MM.1S (cell line): ENCODE measurements at regions not wholly inside any gene's neighbourhood (a gene's known extent, or its start where the extent isn't known, plus 50 kb on each side); places are given as distances from the start of the nearest gene placed in this dataset.

Source experiments
- DNase-seq: peaks from one replicate; pipeline ENCODE4 v3.0.0-alpha.2; 2015
- H2AFZ ChIP-seq: fragments of 300-600 bp; sonication (generic); 2 replicates; pipeline ENCODE4 v1.6.0; 2016; ENCODE audit warnings: antibody characterized with exemption, low read length
- H3F3A ChIP-seq: fragments of 300-600 bp; sonication (generic); 2 replicates; pipeline ENCODE4 v1.6.1; 2016; ENCODE audit warnings: mild to moderate bottlenecking, antibody characterized with exemption, low read length, moderate library complexity, mixed read lengths; ENCODE audit not compliant: insufficient read depth
- H3K27ac ChIP-seq: fragments of 300-600 bp; sonication (generic); 2 replicates; pipeline ENCODE4 v1.5.1; 2016; ENCODE audit warnings: mild to moderate bottlenecking, low read length
- H3K27me3 ChIP-seq: fragments of 300-600 bp; sonication (generic); replicated peaks from 2 replicates; pipeline ENCODE4 v1.6.0; 2016; ENCODE audit warnings: low read length; ENCODE audit not compliant: insufficient read depth
- H3K36me3 ChIP-seq: fragments of 300-600 bp; sonication (generic); replicated peaks from 2 replicates; pipeline ENCODE4 v1.6.1; 2016; ENCODE audit warnings: mild to moderate bottlenecking, low read length, mixed read lengths; ENCODE audit not compliant: insufficient read depth
- H3K4me1 ChIP-seq: fragments of 300-600 bp; sonication (generic); 2 replicates; pipeline ENCODE4 v1.6.1; 2016; ENCODE audit warnings: low read length, mixed read lengths
- H3K4me2 ChIP-seq: fragments of 300-600 bp; sonication (generic); 2 replicates; pipeline ENCODE4 v1.6.0; 2016; ENCODE audit warnings: low read depth, low read length
- H3K4me3 ChIP-seq: fragments of 300-600 bp; sonication (generic); 2 replicates; pipeline ENCODE4 v1.5.1; 2016; ENCODE audit warnings: low read length, mixed read lengths
- H3K79me2 ChIP-seq: fragments of 300-600 bp; sonication (generic); 2 replicates; pipeline ENCODE4 v1.6.1; 2016; ENCODE audit warnings: mixed run types, low read length, mixed read lengths
- H3K9ac ChIP-seq: fragments of 300-600 bp; sonication (generic); 2 replicates; pipeline ENCODE4 v1.6.1; 2016; ENCODE audit warnings: low read length, mixed read lengths
- H3K9me2 ChIP-seq: fragments of 300-600 bp; sonication (generic); replicated peaks from 2 replicates; pipeline ENCODE4 v1.6.1; 2016; ENCODE audit warnings: mild to moderate bottlenecking, low read length, mixed read lengths; ENCODE audit not compliant: insufficient read depth
- H3K9me3 ChIP-seq: fragments of 300-600 bp; sonication (generic); replicated peaks from 2 replicates; pipeline ENCODE4 v1.6.1; 2016; ENCODE audit warnings: mild to moderate bottlenecking, low read length, mixed read lengths; ENCODE audit not compliant: insufficient read depth
- H4K20me1 ChIP-seq: fragments of 300-600 bp; sonication (generic); 2 replicates; pipeline ENCODE4 v1.6.1; 2016; ENCODE audit warnings: mild to moderate bottlenecking, low read length, moderate library complexity, mixed read lengths; ENCODE audit not compliant: insufficient read depth
- EZH2 ChIP-seq: fragments of 300-600 bp; sonication (generic); optimal IDR thresholded peaks from 2 replicates; pipeline ENCODE3; 2017; ENCODE audit warnings: low read depth, mild to moderate bottlenecking, antibody characterized with exemption, low read length, mixed read lengths
- EZH2phosphoT487 ChIP-seq: fragments of 300-600 bp; sonication (generic); IDR thresholded peaks from 2 replicates; pipeline ENCODE4 v1.6.1; 2018; ENCODE audit warnings: antibody characterized with exemption, low read length
- TF ChIP-seq, protein P1 (sequence below): fragments of 300-600 bp; sonication (generic); IDR thresholded peaks from 2 replicates; pipeline ENCODE4 v1.5.1; 2016; ENCODE audit warnings: antibody characterized with exemption, low read length, mixed read lengths

DNA sequence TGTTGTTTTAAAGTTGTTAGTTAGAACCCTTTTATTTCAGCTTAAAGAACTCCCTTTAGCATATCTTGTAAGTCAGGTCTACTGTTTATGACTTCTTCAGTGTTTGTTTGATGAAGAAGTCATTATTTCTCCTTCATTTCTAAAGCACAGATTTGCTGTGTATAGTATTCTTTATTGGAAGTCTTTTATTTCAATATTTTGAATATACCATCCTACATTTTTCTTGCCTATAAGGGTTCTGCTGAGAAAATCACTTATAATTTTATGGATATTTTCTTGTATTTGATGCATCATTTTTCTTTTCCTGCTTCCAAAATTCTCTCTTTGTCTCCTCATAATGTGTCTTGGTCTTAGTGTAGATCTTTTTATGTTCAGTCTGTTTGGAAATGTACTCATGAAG, 134.5 kb downstream of the CPXCR1 start:
- Histone ChIP-seq H2AFZ (no peak overlapping the region), H3K27ac (no peak overlapping the region), H3K4me3 (no peak overlapping the region), H3K9me2 (no peaks in the 10 kb centered on the region), H3K9me3 (no peaks in the 10 kb centered on the region), H3K4me1 (no peaks in the 10 kb centered on the region), H3K79me2 (no peaks in the 10 kb centered on the region), H3K9ac (no peak overlapping the region), H3F3A (no peaks in the 10 kb centered on the region), H3K27me3 (no peaks in the 10 kb centered on the region), H3K36me3 (no peaks in the 10 kb centered on the region), H3K4me2 (no peak overlapping the region), H4K20me1 (no peaks in the 10 kb centered on the region)
- TF ChIP-seq, protein P1, sequence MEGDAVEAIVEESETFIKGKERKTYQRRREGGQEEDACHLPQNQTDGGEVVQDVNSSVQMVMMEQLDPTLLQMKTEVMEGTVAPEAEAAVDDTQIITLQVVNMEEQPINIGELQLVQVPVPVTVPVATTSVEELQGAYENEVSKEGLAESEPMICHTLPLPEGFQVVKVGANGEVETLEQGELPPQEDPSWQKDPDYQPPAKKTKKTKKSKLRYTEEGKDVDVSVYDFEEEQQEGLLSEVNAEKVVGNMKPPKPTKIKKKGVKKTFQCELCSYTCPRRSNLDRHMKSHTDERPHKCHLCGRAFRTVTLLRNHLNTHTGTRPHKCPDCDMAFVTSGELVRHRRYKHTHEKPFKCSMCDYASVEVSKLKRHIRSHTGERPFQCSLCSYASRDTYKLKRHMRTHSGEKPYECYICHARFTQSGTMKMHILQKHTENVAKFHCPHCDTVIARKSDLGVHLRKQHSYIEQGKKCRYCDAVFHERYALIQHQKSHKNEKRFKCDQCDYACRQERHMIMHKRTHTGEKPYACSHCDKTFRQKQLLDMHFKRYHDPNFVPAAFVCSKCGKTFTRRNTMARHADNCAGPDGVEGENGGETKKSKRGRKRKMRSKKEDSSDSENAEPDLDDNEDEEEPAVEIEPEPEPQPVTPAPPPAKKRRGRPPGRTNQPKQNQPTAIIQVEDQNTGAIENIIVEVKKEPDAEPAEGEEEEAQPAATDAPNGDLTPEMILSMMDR = no peak
- no peak for TF ChIP-seq EZH2phosphoT487
- no peak for TF ChIP-seq EZH2
- DNase-seq = no peak

DNA sequence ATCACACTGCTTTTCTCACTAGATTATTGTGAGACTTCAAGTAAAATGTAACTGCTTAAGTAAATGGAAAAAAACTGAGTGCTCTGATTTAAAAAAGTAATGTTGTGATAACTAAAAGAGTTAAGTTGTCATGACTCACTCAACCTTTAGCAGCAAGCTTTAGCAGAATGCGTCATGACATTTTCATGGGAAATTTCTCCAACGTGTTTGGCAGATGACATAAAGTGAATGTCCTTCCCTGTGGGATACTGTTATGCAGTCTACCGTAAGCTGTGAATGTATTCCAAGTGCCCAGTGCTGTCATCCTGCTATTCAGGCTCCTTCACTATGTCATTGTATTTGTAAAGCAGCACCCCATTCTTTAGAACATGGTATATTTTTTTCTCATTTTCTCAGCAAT, 136.2 kb downstream of the CPXCR1 start:
- H3K79me2 ChIP-seq = no peaks in the 10 kb centered on the region
- no peak overlapping the region for H3K9ac ChIP-seq
- H3K4me1 ChIP-seq = no peaks in the 10 kb centered on the region
- no peaks in the 10 kb centered on the region for H3F3A ChIP-seq
- H4K20me1 ChIP-seq = no peaks in the 10 kb centered on the region
- TF ChIP-seq, protein P1 = no peak
- TF ChIP-seq EZH2phosphoT487 = no peak
- TF ChIP-seq EZH2 = no peak
- H3K27ac ChIP-seq = no peak overlapping the region
- no peaks in the 10 kb centered on the region for H3K9me3 ChIP-seq
- H3K9me2 ChIP-seq = no peaks in the 10 kb centered on the region
- H3K36me3 ChIP-seq = no peaks in the 10 kb centered on the region
- H2AFZ ChIP-seq = no peak overlapping the region
- DNase-seq = no peak
- H3K4me3 ChIP-seq = no peak overlapping the region
- H3K27me3 ChIP-seq = no peaks in the 10 kb centered on the region
- H3K4me2 ChIP-seq = no peak overlapping the region

DNA sequence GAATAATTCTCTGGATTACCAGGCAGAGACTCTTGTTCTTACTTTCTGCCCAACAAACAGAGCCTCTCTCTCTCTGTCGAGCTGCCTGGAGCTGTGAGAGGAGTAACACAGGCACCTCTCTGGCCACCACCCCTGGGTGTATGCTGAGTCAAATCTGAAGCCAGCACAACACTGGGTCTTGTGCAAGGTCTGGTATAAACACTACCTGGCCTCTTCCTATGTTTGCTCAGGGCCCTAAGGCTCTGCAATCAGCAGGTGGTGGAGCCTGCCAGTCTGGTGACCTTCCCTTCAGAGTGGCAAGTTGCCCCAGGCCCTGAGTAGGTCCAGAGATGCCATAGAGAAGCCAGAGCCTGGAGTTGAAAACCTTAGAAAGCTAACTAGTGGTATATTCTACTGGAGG, 139.9 kb downstream of the CPXCR1 start:
- Histone ChIP-seq H3K27ac (no peak overlapping the region), H3K4me2 (no peak overlapping the region), H3K79me2 (no peaks in the 10 kb centered on the region), H3K4me3 (no peak overlapping the region), H4K20me1 (no peaks in the 10 kb centered on the region), H3K9ac (no peak overlapping the region), H3K27me3 (no peaks in the 10 kb centered on the region), H2AFZ (no peak overlapping the region), H3K9me3 (no peaks in the 10 kb centered on the region), H3K4me1 (no peaks in the 10 kb centered on the region), H3F3A (no peaks in the 10 kb centered on the region), H3K9me2 (no peaks in the 10 kb centered on the region), H3K36me3 (no peaks in the 10 kb centered on the region)
- TF ChIP-seq EZH2phosphoT487 (no peak), EZH2 (no peak)
- TF ChIP-seq, protein P1 = no peak
- no peak for DNase-seq
